GM19043 (cell line): ENCODE measurements at regions not wholly inside any gene's neighbourhood (a gene's known extent, or its start where the extent isn't known, plus 50 kb on each side); places are given as distances from the start of the nearest gene placed in this dataset.

Experiments
- ATAC-seq: cut with Tn5 transposase; IDR thresholded peaks from one replicate; pipeline ENCODE4 v1.9.1; 2021; ENCODE audit warnings: low read depth; ENCODE audit not compliant: unreplicated experiment

DNA sequence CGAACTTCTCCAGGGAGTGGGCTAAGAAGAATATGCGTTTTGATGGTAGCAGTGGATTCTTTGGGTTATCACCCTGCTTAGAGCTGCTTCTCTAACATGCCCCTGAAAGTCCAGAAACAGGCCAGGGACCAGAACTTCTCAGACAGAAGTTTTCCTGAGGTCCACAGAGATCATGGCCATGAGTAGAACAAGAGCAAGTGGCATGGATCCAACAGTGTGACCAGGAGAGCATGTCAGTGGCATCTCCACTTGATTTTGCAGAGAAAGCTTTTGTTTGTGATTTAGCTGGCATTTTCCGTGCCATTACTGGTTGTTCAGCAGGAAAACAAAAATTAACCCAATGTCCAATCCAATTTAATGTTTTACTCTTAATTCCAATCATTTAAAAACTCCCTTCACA lies 298.5 kb upstream of the CD180 start:
- ATAC-seq: no peak

DNA sequence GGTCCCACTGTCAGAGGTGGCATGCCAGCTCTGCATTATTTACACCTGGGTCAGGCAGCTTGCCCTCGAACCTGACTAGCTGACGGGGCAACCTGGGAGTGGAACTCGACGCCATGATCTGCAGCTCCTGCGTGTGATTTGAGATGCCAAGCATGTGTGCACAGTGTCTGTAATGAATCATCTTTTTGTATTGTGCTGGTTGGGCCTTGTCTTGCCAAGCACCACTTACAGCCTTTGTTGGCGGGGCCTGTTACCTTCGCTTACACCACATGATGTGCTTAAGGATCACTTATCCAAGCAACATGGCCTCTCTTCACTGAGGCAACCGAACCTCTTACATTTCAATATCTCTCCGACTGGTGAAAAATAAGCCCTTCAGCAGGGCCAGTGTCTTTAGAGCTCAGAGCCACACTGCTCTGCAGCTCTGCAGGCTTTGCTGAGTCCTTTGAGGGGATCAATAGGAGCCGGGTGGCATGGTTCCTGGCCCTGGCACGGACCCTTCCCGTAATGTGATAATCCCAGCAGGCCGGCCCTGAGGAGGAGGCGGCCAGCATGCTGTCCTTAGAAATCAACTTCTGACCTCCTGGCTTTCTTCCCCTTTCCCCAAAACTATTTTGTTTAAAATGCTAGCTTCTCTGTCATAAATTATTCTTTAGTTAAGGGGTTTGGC lies 297.7 kb upstream of the CD180 start:
- no peak for ATAC-seq

DNA sequence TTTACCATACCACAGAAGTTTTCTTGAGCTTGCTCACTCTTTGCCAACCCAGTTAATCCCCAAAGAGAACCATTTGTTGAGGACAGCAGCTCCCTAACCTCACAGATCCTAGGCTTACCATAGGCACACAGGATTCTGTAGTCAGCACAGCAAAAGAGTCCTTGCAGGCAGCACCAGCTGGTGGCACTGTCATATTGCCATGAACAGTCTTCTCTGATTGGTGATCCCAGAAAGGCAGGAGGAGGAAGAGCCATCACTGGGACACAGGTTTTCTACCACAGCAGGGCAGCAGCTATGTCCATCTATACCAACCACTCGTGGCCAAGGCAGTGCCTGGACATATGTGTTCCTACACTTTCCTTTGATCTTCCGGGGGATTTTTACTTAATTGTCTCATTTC lies 297.1 kb upstream of the CD180 start:
- no peak for ATAC-seq

DNA sequence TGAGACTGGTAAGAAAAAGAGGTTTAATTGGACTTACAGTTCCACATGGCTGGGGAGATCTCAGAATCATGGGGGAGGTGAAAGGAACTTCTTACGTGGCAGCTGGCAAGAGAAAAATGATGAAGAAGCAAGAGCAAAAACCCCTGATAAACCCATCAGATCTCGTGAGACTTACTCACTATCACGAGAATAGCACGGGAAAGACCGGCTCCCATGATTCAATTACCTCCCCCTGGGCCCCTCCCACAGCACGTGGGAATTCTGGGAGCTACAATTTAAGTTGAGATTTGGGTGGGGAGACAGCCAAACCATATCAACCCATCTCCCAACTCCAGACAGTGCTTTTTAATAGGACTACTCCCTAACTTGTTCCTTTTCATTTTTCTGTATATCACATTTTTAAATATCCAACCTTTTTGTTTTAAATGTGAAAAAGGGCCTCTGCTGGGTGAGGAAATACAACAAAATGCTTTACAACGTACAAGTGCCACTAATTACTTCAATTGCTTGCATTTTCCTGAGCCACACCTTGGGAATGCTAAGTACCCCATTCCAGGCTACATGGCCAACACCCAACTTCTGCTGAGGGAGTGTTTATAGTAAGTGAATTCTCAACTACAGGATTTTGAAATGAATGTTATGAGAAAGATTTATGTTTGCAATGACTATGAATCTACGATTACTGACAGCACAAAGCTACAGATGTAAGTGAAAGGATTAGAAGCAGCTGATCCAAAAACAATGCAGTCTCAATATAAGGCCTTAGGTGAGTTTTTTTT lies 294.1 kb upstream of the CD180 start:
- ATAC-seq: no peak

DNA sequence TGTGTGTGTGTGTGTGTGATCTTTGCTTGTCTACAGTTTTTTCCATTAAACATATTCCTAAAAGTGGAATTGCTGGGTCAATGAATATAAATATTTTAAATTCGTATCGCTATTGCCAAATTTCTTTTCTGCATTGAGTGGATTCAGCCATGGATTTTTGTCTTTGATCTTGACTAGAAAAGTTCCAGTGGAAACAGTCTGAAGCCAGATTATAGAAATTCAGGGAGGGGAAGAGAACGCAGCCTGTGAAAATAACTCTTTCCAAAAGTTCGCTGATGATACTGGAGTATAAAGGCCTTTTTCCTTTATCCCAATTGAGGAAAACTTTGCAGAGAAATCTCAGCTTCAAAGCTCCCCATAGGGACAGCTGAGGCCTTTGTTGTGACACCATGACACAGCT lies 292.3 kb upstream of the CD180 start:
- no peak for ATAC-seq

DNA sequence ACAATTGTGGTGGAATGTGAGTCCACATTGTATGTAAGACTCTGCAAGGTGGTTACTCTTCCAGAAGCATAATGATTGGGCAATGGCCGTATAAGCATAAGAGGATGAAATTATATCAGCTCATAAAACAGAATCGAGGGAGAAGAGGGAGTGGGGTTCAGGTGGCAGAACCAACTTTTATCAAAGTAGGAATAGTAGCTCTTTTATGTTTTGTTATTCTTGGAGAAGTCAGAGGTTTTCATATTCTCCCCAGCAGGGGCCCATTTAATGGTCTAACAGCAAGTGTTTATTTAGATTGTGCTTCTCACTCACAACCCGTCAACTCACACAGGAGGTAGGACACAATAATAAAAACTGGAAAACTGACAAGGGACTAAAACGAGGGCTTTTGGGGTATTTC lies 291.3 kb upstream of the CD180 start:
- no peak for ATAC-seq

DNA sequence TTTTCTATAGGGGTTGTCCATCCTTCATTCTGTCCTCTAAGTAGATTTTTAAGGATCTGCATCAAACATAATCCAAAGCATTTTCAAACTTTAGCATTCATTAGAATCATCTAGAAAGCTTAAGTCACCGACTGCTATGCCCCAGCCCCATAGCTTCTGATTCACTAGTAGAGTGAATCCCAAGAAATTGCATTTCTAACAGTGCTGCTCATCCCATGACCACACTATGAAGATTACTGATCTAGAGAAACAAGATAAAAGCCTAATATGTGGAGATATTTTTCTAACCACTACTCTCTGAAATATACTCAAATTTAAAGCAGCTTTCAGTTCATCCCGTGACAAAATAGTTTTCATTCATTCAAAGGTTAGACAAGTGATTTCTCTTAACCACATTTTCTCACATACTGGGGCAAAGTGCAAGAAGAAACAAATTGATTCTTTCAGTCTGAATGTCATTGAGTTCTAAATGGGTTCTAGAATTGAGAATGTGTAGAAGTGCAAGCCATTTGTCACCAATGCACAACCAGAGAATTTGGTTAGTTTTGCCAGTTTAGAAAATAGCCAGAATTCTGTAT lies 286.9 kb upstream of the CD180 start:
- no peak for ATAC-seq

DNA sequence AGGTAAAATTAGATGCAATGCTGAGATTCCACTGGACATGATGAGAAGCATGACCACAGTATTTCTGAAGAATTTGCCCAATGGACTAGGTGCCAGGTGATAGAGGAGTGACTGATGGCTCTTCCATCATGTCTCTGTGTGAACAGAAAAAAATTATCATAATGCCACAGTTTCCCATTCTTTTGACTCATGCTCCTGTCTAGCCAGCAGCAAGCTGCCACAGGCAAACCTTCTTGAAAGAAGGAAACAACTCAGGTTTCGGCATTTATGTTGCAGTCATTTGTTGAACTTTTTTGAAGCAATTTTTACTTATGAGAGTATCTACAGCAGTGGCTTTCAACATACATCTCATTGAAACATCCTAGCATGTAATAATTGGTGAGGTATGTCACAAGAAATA lies 284.8 kb upstream of the CD180 start:
- ATAC-seq: no peak

DNA sequence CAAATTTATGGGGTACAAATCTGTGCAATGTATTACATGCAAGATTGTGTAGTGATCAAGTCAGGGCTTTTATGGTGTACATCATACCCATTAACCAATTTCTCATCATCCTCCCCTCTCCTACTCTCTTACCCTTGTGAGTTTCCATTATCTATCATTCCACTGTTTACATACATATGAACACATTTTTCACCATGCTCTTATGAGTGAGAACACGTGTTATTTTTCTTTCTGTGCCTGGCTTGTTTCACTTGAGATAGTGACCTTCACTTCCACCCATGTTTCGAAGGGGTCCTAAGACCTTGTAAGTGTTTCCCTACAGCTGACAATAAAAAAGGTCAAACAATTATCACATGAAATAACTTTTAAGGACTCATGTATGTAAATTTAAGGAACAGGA lies 281.7 kb upstream of the CD180 start:
- no peak for ATAC-seq

DNA sequence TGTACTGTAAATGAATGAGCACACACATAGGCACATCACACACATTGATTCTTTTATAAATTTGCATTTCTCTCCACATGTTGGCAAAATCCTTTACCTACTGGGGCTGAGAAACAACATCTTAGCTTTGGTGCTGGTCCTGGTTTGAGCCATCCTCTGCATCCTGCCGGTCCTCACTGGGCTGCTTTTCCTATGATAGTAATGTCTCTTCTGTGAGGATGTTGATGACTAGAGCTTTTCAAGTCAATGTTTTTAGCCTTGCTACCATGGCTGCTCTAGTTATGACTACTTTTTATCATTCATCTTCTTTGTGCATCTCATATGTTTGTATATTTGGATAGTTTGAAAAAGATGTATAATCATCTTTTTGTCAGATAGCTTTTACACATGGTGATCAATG lies 280.4 kb upstream of the CD180 start:
- ATAC-seq: no peak

DNA sequence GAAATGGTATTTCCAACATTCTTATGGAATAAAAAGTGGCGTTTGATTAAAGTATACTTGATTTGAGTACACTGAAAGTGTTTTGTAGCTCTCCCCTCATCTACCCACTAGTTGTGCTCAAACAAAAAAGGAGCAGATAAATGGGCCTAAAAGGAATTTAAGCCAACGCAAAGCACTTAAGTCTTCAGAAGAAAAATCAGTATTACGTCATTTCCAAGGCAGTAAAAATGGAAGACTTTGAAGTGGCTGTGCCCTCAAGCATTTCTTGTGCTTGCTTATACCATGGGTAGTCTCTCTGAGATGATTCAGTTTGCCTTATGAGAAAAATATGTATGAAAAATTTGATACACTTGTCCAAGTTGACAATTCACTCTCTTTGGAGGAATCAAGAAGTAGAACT lies 279.9 kb upstream of the CD180 start:
- ATAC-seq: no peak

DNA sequence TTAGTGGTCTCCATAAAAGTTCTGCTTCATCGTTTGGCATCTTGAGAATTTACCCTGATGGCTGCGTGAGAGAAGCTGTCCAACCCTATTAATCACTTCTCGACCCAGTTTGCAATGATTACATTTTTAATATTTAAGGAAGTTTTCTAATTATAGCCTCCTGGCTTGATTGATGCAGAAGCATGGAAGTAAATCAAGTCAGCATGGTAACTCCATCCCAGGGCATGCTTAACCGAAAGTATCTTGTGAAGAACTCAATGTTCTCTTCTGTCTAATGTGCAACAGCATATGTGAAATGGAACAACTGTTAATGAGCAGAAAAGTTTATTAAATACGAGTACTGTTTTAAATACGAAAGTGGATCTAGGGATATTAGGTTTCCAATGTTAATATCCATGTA lies 278.9 kb upstream of the CD180 start:
- ATAC-seq: no peak

DNA sequence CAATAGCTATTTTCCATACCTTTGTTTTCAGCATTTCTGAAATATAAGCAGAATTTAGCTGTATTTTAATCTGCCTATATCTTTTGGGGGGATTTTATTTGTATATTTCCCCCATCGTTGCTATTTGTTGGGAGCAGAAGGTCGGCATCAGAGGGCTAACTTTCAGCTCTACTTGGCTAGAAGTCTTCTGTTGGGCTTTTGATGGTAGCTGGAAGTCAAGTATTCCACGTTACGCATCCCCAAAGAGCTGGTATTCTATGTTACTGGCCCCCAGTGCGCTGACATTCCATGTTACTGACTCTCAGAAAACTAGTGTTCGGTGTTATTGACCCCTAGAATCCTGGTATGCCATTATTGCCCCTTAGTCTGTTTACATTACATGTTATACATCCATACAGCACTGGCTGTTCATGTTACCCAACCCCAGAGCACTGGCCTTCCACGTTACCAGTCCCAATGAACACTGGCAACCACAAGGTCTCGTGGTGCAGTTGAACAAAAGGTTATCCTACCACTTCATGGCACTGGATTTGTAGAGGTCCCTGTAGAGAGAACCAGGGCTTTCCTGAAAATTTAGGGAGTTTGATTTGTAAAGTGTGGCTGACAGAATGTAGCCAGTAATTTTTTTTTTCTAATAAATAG lies 278.1 kb upstream of the CD180 start:
- ATAC-seq: no peak

DNA sequence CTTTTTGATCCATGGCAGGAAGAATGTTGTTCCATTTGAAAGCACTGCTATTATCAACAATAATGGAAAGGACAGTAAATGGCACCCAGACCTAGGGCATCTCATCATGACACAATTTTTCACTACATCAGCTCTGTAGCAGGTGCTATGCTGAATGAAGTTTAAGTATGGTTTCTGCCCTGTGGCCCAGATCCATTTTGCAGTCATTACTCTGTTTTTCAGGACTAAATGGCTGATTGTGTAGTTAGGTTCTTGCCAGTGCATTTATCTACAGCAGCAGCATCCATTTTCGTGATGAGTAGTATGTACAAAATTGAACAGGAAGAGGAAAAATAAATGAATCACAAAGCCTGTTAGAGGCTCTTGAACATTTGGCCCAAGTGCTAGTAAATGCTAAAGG lies 270.5 kb upstream of the CD180 start:
- ATAC-seq: no peak

DNA sequence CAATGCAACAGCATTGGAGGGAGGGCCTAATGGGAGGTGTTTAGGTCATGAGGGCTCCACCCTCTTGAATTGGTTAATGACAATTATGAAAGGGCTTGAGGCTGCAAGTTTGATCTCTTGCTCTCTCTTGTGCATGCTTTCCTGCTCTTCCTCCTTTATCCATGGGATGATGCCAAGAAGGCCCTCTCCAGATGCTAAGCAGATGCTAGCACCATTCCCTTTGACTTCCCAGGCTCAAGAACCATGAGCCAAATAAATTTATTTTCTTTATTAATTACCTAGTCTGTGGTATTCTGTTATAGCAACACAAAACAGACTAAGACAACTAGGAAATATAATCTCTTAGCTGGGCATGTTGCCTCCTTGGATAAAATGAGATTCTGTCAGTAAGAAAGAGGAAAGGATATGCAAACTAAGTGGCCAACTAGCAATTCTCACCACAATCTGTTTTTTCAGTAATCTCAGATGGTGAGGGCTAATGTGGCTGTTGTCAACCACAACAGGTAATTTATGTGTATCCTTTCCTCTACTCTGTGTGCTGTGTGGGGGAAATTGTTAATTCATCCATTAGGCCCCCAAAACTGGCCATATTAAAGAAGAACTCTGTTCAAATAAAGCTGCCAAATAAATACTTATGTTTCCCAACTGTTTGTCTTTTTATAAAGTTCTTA lies 269.1 kb upstream of the CD180 start:
- ATAC-seq: no peak

DNA sequence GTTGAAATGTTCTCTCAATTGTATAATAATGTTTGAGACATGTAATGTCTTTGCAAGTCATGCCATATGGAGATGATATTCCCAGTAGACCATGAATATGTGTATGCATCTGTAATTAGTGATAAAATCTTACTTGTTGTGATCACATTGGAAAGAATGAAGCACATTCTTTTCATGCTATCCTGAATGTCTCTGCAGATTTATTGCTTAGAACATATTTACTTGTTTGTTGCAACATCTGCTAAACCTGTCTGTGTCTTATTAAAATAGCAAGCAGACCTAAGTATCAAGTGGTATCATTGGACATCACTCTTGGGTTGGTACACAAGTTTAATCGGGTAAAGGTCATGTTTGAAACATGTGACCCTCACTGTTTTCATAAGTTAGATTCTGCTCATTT lies 265.5 kb upstream of the CD180 start:
- no peak for ATAC-seq

DNA sequence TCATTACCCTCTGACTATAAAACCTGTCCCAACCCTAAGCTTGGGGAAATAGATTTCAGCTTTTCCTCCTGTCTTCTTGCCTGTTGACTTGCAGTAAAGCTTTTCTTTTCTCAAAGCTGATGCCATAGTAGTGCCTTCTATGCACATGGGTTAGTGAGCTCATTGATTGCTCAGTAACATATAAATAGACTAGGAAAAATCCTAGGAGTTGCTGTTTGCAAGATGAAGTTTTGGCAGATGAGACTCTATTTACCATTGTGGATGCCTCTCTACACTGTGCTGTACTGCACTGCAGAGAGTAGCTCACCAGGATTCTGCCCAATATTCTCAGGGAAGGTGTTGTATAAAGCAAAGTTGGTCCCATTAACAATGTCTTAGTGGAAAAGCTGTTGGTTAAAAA lies 262.7 kb upstream of the CD180 start:
- no peak for ATAC-seq

DNA sequence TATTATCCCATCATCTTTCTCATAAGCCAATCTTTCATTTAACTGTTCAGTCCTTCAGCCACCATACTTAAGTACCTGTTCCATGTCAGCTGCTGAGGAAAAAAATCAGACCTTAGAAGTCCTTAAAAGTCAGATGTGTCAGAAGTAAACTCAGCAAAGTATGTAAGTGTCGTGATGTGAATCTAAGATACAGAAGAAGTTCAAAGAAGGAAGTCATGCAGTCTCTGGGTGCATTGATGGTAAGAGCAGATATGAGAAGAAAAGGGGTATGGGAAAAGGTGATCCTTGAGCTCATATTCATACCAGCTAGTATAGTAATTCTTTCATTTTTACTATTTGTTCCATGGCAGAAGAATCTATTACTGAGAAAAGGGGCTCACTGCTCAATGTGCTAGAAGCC lies 259.4 kb upstream of the CD180 start:
- no peak for ATAC-seq

DNA sequence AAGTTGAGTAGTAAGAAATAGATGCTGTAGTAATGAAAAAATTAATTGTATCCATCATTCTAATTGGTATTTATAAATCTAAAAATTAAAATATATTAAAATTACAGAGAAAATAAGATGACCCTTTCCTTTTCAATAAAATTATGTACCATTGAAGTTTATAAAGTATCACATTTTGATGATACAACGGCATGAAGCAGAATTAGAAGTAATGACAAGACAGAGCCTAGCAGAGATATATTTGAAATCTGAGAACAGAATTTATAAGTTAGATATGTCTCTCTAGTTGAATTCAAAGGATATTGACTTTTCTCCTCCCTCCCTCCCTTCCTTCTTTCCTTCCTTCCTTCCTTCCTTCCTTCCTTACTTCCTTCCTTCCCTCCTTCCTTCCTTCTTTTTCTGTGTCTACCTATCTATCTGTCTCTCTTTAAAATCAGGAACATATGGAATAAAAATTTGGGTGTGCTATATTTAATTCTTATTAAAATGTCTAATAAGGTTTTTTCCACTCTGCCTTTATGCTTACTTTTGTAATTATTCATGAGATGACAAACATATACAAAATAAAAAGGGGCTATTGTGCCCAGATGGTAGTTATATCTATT lies 258.5 kb upstream of the CD180 start:
- no peak for ATAC-seq

DNA sequence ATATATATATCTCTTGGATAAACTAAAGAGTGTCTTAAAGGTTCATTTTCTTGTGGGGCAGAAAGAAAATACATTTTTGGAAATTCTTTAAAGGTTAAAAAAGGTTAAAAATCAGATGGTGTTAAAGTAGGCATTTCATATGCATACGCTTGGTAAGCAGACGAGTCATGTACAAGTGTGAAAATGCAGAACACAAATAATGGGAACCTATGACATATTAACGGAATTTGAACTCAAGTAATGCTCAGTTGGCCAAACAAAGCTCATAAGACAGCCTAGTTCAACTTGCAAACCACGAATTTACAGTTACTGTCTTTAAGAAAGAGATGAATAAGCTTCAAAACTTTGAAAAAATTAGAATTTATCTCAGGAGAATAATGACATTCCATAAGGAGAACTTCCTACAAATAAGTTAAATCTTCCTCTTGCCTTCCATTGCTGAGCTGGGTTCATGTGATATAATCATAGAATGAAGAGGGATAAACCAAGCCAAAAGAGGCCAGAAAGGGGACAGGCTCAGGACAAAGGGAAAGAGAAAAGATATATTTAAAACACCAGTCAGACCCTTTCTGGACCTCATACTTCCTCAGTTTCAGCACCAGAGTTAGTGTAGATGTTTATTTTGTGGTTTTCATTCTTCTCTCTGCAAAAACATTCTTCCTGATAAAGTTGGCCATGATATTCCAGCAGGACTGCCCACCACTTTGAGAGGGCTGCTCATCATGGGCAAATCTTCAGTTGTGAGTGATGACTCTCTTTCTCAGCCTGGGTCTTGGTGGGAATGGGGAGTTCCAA lies 256.7 kb upstream of the CD180 start:
- no peak for ATAC-seq
